Adrenal gland (tissue), 5 donors: ENCODE measurements at regions not wholly inside any gene's neighbourhood (a gene's known extent, or its start where the extent isn't known, plus 50 kb on each side); places are given as distances from the start of the nearest gene placed in this dataset.

Source experiments
- POLR2A ChIP-seq, 2 donors: fragments of 450-650 bp; IDR thresholded peaks; one replicate each; pipeline ENCODE4 v1.6.1; 2017; ENCODE audit warnings: antibody characterized with exemption in 2 of 2, mild to moderate bottlenecking in 2 of 2, moderate library complexity in 1 of 2
- TF ChIP-seq, protein P1 (sequence below), 6 experiments: fragments of 450-650 bp in 4 of 6; fragments of 200-600 bp in 2 of 6; sonication (generic) in 1 of 6; IDR thresholded peaks; 1 replicate in 5 of 6; 2 replicates in 1 of 6; pipeline versions ENCODE4 v1.5.1 to v1.8.0; 2016 to 2021; ENCODE audit warnings: antibody characterized with exemption in 6 of 6, mild to moderate bottlenecking in 2 of 6, moderate library complexity in 1 of 6
- donor health status: DM: no; HTN: no; CAD: no.

DNA sequence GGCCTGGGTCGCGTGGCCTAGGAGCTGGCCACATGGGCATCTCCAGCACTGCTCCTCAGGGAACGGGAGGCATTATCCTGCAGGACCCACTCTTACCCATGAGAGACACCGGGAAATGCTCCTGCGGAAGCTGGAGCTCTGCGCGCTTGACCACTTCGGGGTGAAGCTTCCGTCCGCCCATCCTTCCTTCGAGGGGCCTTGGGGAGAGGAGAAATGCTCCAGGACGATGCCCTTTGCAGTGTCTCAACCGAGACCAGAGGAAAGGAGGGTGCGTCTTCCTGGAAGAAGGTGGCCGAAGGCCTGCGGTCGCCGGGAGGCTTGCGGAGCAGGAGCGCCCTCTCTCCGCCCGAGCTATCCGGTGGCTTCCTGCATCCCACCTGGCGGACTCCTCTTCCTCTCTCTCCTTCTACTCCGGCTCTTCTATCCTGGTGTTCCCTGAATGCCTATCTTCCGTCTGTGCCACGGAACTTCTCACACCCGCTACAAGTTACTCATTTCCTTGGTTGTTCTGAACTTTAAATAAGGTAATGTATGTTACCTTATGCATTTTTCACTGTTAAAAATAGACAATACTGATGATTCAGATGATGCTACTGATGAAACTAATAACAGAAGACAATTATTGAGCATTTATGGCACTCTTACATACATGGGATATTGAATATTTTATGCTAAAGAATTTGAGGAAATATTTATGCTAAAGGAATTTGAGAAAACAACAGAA lies 91.4 kb downstream of the PRKAB2 start:
- TF ChIP-seq, protein P1, sequence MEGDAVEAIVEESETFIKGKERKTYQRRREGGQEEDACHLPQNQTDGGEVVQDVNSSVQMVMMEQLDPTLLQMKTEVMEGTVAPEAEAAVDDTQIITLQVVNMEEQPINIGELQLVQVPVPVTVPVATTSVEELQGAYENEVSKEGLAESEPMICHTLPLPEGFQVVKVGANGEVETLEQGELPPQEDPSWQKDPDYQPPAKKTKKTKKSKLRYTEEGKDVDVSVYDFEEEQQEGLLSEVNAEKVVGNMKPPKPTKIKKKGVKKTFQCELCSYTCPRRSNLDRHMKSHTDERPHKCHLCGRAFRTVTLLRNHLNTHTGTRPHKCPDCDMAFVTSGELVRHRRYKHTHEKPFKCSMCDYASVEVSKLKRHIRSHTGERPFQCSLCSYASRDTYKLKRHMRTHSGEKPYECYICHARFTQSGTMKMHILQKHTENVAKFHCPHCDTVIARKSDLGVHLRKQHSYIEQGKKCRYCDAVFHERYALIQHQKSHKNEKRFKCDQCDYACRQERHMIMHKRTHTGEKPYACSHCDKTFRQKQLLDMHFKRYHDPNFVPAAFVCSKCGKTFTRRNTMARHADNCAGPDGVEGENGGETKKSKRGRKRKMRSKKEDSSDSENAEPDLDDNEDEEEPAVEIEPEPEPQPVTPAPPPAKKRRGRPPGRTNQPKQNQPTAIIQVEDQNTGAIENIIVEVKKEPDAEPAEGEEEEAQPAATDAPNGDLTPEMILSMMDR (IDR thresholded peaks at IDR 0.05) = no peak
- TF ChIP-seq POLR2A (IDR thresholded peaks at IDR 0.05) = no peak
